MM.1S (cell line): ENCODE measurements at regions not wholly inside any gene's neighbourhood (a gene's known extent, or its start where the extent isn't known, plus 50 kb on each side); places are given as distances from the start of the nearest gene placed in this dataset.

ENCODE experiments used
- CTCF ChIP-seq: fragments of 300-600 bp; sonication (generic); IDR thresholded peaks from 2 replicates; pipeline ENCODE4 v1.5.1; 2016; ENCODE audit warnings: antibody characterized with exemption, low read length, mixed read lengths
- EZH2 ChIP-seq: fragments of 300-600 bp; sonication (generic); optimal IDR thresholded peaks from 2 replicates; pipeline ENCODE3; 2017; ENCODE audit warnings: low read depth, mild to moderate bottlenecking, antibody characterized with exemption, low read length, mixed read lengths
- EZH2phosphoT487 ChIP-seq: fragments of 300-600 bp; sonication (generic); IDR thresholded peaks from 2 replicates; pipeline ENCODE4 v1.6.1; 2018; ENCODE audit warnings: antibody characterized with exemption, low read length

- TF ChIP-seq CTCF, result no peak
- no peak for TF ChIP-seq EZH2
- TF ChIP-seq EZH2phosphoT487, result no peak
Observed at GRCh38 chr14:71250347-71250746, 343.1 kb downstream of the PCNX1 start.
